ENCODE measurements at regions not wholly inside any gene's neighbourhood (a gene's known extent, or its start where the extent isn't known, plus 50 kb on each side); places are given as distances from the start of the nearest gene placed in this dataset.

DNA sequence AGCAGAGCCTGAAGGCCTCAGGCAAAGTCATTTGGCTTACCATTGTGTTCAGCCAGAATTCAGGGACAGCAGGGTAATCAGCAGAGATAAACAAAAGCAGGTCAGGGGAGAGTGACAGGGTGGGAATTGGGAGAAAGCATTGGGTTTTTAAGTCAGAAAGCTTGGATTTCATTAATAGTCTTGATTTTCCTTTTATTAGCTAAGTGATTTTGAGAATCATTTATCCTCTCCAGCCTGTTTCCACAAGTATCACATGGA, 410.1 kb downstream of the HNRNPD start:
- TF ChIP-seq CTCF (IDR thresholded peaks at IDR 0.05) (no peak), POLR2A (IDR thresholded peaks at IDR 0.05) (no peak)

DNA sequence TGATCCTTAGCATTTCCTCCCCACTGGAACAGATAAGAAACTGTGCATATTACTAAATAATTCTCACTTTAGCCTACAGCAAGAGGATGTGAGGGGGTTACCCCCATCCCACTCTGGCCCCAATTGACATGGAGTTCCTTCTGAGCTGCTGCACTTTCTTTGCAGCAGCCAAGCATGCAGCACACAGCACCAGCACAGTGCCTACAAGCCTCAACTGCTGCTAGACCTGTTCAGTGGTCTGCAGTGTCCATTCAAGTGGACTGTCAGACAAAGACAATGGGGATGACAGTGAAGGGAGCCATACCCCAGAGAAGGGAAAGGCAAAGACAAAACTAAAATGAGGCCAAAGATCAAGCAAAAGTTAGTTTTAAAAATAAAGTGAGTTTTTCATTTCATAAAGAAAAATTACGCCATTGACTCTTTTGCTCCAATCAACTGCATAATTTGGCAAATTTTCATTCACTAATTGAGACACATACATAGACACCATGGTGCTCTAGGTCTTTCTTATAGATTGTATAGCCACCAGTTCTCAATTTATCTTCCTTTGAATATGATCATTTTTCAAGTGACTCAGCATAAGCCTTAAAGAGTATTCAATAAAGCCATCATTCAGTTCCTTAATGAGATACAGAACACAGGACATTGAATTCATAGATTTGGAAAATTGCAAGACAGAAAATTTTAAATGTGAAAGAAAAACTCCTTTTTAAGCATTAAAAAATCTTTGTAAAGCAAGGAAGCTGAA, 410.6 kb downstream of the HNRNPD start:
- no peaks in the 10 kb centered on the region for H3K36me3 ChIP-seq
- WGBS, 2 donors = 91 to 100% methylated on average over 1 of the region's 1 CpG

More for the DNA sequence above, 410.1 kb downstream of the HNRNPD start:
- Histone ChIP-seq H3K36me3 (no peaks in the 10 kb centered on the region), H3K27me3 (no peaks in the 10 kb centered on the region), H3K9me3 (no peaks in the 10 kb centered on the region), H3K27ac (no peak overlapping the region), H3K4me3 (no peak overlapping the region), H3K4me1 (no peaks in the 10 kb centered on the region)
- intact Hi-C loops (cut with DNase I) = no loop called here
- DNase-seq = no peak

DNA sequence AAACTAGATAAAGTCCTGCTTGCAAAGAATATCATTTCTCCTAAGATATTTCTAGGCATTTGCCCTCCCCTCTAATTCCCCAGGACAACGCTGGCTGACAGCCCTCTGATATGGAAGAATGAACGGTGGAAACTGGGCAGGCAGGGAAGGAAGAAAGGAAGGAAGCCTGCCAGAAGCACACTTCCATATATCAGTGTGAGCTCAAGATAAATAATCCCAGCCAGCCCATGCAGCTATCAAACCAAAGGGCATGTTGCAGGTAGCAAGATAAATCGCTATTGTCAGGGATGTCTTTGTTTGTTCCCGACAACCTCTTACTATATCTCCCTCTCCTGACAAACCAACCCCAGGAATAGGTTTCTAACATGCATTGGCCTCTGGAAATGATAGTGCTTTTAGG, 412.8 kb downstream of the HNRNPD start:
- WGBS, 2 donors = 59 to 62% methylated on average over 4 of the region's 4 CpGs
- intact Hi-C loops (cut with DNase I) = no loop called here
- no peaks in the 10 kb centered on the region for H3K27me3 ChIP-seq
- no peak overlapping the region for H3K4me3 ChIP-seq
- H3K4me1 ChIP-seq = no peaks in the 10 kb centered on the region
- DNase-seq = no peak
- H3K27ac ChIP-seq = no peak overlapping the region
- TF ChIP-seq CTCF (IDR thresholded peaks at IDR 0.05) (no peak), POLR2A (IDR thresholded peaks at IDR 0.05) (no peak)
- no peaks in the 10 kb centered on the region for H3K9me3 ChIP-seq
- no peaks in the 10 kb centered on the region for H3K36me3 ChIP-seq

More for the DNA sequence above, 410.6 kb downstream of the HNRNPD start:
- Histone ChIP-seq H3K27me3 (no peaks in the 10 kb centered on the region), H3K4me1 (no peaks in the 10 kb centered on the region), H3K27ac (no peak overlapping the region), H3K4me3 (no peak overlapping the region), H3K9me3 (no peaks in the 10 kb centered on the region)
- TF ChIP-seq POLR2A (IDR thresholded peaks at IDR 0.05) (no peak), CTCF (IDR thresholded peaks at IDR 0.05) (no peak)
- no peak for DNase-seq
- intact Hi-C loops (cut with DNase I) = no loop called here

- Histone ChIP-seq H3K4me3 (no peak overlapping the region), H3K36me3 (no peaks in the 10 kb centered on the region), H3K9me3 (no peaks in the 10 kb centered on the region), H3K27me3 (no peaks in the 10 kb centered on the region), H3K4me1 (no peaks in the 10 kb centered on the region), H3K27ac (no peak overlapping the region)
- intact Hi-C loops (cut with DNase I) = no loop called here
- WGBS, 2 donors = 22 to 66% methylated on average over 3 of the region's 3 CpGs
- TF ChIP-seq CTCF (IDR thresholded peaks at IDR 0.05) (no peak), POLR2A (IDR thresholded peaks at IDR 0.05) (no peak)
- no peak for DNase-seq
Observed at GRCh38 chr4:81954271-81954670, 419.5 kb downstream of the HNRNPD start.

- DNase-seq = no peak
- intact Hi-C loops (cut with DNase I) = no loop called here
- no peaks in the 10 kb centered on the region for H3K27me3 ChIP-seq
- no peak overlapping the region for H3K4me3 ChIP-seq
- no peak for TF ChIP-seq CTCF (IDR thresholded peaks at IDR 0.05)
- TF ChIP-seq POLR2A (IDR thresholded peaks at IDR 0.05) = no peak
- H3K27ac ChIP-seq = no peak overlapping the region
- 85 to 93% methylated on average over 3 of the region's 3 CpGs for WGBS, 2 donors
- no peaks in the 10 kb centered on the region for H3K4me1 ChIP-seq
- H3K9me3 ChIP-seq = no peaks in the 10 kb centered on the region
- H3K36me3 ChIP-seq = no peaks in the 10 kb centered on the region
Observed at GRCh38 chr4:81951891-81952455, 421.8 kb downstream of the HNRNPD start.

All from esophagus squamous epithelium (tissue), 5 donors.